CD4-positive, alpha-beta T cell treated with Interleukin-17A for 1 hour (primary cell): ENCODE measurements at regions not wholly inside any gene's neighbourhood (a gene's known extent, or its start where the extent isn't known, plus 50 kb on each side); places are given as distances from the start of the nearest gene placed in this dataset.

Experiments
- DNase-seq: peaks from one replicate; pipeline ENCODE4 v3.0.0-alpha.2; 2020

GRCh38 chr10:65861249-65861648, 1064.6 kb upstream of the LRRTM3 start:
- DNase-seq: no peak
